Right renal pelvis (tissue), 4 donors: ENCODE measurements at regions not wholly inside any gene's neighbourhood (a gene's known extent, or its start where the extent isn't known, plus 50 kb on each side); places are given as distances from the start of the nearest gene placed in this dataset.

Experiments used
- DNase-seq, 4 donors: peaks; one replicate each; pipeline ENCODE4 v3.0.0-alpha.2; 2013; ENCODE audit warnings: low read depth in 4 of 4, low spot score in 3 of 4, missing footprints in 1 of 4

DNA sequence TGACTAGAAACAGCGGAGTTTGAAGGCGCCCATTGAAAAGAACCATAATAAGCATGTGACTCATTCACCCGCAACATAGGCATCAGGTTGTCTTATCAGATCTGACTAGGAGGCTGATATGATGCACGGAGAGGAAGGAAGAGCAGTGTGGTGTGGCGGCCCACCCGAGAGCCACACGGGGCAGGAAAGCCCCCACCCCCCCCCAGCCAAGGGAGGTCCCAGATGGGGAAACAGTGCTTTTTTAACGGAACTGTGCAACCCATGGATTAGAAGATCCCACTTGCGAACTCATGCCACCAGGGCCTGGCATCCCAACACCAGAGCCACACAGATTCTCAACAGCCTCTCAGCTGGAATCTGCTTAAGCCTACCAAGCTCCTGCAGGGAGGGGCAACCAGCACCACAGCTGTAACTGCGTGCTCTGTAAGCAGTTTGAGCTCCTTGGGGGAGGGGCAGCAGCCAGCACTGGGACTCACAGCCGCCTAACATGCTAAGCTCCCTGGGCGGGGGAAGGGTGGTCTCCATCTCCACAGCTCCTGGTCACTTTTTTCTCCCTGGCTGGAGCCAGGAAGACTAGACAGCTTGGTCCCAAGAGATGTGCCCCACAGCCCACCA is 466.2 kb downstream of the PDGFC start:
- DNase-seq: no peak

DNA sequence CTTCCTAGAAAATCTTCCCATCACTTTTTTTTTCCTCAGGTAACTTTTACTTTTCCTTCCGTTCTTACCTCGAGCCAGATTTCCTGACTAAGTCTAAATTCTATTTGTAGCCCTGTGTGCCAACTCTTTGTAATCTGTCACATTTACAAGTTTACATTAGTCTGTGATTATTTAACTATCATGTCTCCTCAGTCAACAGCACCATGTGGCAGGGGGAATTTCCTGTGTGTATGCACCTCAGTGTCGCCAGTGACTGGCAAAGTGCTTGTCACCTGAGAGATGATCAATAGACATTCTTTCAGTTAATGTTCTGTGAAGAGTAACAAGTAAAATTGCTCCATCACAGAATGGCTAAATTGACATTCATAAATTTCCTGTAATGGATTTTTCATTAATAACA is 468.5 kb downstream of the PDGFC start:
- DNase-seq: no peak

DNA sequence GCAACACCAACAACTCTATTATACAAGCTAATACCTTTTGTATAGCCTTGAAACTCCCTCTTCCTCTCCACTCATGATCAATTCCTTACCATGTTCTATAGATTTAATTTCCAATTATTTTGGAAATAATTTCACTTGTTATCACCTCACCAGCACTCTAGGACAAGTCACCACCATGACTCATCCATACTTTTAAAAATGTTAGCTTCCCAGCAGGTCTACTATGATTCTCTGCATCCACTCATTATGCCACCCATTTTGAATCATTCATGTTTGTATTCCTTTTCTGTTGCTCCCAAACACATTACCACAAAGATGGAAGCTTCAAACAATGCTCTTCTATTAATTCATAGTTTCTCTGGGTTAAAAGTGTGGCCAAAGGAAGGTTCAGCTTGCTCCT is 469.6 kb downstream of the PDGFC start:
- DNase-seq: no peak

DNA sequence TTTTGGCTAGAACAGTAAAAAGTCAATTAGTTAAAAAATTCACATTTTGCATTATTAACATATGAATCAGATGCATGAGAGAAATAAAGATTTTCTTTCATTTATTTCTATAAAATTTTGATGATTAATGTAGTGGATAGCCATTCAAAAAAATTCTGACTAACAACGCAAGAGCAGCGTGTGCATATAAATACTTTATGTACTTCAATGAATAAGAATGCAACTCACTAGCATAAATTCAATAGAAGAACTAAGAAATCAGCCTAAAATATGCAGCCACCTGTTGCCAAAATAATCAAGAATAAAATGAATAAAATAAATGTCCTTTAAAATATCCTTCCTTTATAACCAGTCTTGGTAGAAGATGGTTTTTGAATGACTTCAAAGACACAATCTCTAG is 471.9 kb downstream of the PDGFC start:
- DNase-seq: no peak

DNA sequence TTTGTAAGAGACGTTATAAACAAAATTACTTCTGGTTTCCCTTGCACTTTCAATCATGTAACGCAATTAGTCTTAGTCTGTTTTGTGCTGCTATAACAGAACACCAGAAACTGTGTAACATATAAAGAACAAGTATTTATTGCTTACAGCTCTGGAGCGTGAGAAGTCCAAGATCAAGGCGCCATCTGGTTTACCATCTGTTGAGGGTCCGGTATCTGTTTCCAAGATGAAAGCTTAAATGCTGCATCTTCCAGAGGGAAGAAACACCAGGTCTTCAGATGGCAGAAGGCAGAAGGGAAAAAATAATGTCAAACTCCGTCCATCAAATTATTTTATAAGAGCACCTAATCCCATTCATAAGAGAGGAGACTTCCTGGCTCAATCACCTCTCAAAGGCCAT is 474.1 kb downstream of the PDGFC start:
- DNase-seq: no peak

DNA sequence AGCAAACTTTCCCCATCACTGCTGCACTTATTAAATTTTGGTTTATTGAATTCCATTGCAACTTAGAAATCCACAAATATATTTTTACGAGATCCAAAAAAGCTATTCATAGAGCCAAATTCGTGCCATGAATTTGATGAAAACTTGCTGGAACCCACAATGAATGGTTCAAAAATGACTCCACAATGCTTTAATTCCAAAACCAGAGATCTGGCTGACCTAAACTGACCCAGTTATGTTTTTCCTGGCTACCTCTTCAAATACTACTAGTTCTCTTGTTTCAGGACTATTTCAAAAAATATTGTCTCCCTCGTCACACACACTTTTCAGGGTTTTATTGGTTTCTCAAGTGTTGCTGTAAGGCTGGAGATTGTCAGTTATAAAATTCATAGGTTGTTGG is 474.8 kb downstream of the PDGFC start:
- DNase-seq: no peak

DNA sequence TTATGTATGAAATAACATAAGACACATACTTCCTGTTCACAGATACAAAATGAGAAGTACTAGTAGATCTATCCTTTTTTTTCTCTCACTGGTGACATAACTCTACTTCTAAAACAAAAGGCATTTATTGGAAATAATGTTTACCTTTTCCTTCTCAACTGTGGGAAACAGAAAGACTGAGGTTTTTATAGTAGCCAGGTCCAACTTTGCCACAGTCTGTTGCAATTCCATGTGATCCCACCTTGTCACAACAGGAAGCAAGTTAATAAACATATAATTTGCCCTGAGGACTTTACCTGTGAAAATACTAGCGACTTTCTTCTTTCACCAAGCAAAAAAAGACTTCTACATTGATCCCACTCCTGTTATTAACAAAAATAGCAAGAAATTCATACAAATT is 475.8 kb downstream of the PDGFC start:
- DNase-seq: no peak

DNA sequence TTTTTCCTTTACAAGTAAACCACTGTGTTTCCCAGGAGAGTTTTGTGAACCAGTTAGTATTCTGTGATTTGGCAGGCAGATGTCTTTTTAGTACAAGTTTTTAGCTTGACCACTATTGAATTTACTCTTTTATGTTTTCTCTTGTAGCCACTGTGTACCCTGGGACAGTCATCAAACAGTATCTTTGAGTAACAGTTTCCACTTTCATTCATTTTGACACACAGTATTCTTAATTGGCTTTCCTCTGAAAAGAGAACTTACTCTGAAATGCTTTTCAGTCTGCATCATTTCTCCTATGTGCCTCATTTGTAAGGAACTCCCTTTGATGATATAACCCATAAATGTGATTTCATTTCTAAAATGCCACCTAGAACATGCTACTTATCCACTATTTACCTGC is 476.5 kb downstream of the PDGFC start:
- DNase-seq: no peak

DNA sequence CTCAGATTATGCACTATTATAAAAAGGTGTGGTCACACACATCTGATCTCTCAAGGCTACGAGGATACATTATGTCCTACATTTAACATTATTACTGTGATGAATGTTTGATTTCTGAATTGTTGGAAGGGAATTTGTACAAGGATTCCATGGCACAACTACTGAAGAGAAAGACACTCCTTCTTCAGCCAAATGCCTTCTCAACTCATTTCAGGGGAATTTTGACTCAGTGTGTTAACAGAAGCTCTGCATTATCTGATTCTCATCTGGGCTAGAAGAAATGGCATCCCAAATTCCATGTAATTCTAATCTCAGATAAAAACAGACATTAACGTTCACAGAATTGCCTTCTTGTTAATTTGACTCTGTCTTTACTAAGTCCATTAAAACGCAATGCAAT is 477.7 kb downstream of the PDGFC start:
- no peak for DNase-seq

DNA sequence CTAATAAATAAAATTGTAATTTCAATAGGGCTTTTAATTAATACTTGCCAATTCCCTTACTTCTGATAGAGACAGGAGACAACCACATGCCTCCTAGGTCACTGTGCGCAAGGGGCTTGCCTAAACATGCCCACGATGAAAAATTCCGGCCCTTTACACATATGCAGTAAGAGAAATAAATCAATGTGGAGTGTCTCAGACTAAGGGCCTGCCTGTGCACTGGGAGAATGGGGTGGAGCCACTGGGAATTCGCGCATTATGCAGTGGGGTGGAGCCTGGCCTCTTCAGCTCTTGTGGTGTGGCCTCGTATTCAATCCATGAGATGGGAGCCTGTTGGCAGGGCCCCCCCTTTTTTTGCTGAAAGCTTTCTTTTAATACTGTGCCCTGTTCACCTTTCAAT is 484.5 kb downstream of the PDGFC start:
- DNase-seq: no peak

DNA sequence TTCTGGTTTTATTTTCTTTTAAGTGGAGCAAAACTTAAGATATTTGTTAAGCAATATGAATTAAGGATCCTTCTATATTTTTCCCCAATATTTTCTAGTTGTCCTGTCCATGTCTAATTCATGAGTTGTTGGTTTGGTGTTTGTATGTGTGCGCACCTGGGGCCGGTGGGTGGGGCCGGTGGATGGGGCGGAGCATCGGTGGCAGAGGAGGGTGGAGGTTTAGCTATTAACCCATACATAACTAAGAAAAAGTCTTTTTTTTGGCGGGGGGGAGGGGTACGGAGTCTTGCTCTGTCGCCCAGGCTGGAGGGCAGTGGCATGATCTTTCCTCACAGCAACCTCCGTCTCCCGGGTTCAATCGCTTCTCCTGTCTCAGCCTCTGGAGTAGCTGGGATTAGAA is 489.8 kb downstream of the PDGFC start:
- DNase-seq: no peak

DNA sequence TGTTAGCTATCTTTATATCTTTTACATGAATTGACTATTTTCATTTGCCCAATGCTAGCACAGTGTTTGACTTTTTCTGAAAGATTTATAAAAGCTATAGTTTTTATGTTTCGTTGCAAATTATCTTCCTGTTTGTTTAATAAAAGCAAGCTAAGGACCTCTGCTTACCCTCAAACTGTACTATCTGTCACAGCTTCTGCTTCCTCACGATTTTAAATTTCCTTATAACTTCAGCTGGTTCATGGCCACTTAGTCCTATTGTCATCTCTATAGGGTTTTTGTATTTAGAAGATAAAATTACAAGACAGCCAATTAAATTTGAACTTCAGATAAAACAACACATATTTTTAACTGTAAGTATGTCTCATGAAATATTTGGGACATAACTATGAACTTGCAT is 494.0 kb downstream of the PDGFC start:
- DNase-seq: no peak

DNA sequence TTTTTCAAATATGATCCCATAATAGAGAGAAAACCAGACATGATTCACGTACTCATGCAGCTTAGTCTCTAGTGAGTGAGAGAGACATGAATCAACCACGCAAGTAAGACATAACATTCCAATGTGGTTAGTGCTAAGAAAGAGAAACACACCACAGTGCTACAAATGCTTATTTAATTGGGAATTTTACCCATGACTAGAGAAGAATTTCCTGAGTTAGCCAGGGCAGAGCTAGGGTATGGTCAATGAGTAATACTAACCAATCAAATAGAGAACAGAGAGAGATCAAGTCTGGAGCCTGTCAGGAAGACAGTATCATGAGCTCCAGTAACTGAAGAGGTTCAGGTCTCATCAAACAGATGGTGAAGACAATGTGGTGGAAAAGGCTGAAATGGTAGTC is 495.2 kb downstream of the PDGFC start:
- DNase-seq: no peak

DNA sequence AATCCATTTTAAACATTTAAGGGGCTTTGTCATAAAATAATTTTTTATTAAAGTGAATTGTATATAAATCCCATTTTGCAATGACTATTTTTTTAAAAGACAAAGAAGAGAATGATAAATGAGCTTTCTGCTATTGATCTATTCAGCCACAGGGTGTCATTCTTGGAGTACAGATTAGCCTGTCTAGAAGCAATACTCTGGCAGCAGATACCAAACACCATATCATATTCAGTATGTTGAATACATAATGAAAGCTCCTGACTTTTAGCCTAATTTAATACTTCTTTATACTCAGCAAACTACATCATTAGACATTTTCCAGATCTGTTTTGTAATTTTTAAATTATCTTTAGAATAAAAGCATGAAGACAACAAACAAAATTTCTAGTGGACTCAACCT is 496.3 kb downstream of the PDGFC start:
- peak in 3 of 4 donors; percentile 4 to 17 (median 5) for DNase-seq

DNA sequence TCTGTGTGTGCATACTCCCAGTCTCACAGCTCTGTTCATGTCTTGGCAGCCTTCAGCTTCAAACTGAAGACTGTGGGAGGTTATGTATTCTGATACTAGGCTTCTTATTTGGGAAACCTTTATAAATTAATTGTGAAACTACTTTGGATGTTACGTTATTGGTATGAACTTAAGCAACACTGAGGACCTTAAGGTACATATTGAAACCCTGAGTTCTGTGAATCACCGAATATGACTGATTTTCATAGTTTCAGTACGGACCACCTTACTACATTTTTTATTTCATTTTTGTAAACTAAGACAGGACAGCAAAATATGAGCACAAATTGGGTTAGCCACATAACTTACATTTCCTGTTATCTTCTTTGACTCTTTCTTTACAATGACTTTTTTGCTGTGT is 498.4 kb downstream of the PDGFC start:
- no peak for DNase-seq

DNA sequence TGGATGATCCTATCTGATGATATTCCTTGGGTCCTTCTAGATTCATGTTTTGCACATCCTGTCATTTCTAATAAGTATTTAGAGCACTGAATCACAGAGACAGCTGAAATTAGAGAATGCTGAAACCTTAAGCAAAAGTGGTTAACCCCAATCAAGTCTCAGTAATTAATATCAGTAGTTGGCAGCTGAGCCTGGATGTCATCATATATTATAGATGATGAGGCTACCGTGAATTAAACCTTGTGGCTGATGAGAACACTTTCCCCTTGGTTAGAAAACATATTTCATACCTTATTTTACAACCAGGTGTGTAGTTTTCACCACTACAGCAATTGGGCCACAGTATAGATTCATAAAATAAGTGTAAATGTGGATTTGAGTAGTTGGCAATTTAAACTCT is 499.0 kb downstream of the PDGFC start:
- no peak for DNase-seq

DNA sequence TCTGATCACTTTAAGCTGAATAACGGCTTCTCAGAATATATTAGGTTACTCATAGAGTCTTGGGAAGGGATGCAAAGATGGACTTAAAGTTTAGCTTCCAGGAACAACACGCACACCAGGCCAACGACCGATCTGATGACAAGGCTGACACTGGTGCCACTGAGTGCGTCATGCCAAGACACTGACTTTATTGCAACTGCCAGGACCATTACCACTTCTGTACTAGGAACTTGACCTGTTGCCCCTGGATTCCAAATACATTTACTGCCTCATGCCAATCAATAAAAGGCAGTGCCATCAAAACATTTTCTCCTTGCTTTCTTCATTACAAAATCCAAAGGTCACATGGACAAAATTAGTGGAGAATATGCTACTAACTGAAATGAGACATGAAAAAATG is 505.9 kb upstream of the CTSO start:
- no peak for DNase-seq

DNA sequence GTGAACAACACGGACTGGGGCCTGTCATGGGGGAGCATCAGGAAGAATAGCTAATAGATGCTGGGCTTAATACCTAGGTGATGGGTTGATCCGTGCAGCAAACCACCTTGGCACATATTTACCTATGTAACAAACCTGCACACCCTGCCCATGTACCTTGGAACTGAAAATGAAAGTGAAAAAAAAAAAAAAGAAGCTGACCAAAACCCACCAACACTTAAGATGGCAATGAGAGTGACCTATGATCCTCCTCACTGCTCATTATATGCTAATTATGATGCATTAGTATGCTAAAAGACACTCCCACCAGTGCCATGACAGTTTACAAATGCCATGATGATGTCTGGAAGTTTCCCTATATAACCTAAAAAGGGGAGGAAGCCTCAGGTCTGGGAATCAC is 503.2 kb upstream of the CTSO start:
- DNase-seq: no peak

DNA sequence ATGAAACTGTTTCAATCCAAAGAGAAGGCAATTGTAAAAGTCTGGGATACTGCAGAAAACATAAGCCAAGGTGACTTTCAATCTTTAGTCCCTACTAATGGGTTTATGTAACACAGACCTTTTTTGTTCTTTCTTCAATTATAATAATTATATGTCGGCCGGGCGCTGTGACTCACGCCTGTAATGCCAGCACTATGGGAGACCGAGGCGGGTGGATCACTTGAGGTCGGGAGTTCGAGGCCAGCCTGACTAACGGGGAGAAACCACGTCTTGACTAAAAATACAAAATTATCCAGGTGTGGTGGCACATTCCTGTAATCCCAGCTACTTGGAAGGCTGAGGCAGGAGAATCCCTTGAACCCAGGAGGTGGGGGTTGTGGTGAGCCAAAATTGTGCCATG is 489.8 kb upstream of the CTSO start:
- no peak for DNase-seq

DNA sequence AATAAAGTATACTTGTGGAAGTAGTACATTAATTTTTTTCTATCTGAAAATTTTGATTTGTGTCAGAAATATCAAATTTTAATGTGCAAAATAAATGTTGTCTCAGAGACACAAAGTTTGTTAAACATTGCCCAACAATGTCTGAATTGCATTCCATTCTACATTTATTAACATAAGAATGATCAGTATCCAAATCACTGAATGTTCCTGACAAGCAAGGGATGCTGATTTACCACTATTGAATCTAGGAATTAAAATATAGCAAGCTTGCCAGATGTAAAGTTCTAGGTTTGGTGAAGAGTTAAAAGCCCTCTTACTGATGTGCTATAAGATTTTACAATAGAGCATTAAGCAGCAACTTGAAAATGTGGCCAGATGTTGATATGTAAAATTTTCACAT is 489.2 kb upstream of the CTSO start:
- no peak for DNase-seq

DNA sequence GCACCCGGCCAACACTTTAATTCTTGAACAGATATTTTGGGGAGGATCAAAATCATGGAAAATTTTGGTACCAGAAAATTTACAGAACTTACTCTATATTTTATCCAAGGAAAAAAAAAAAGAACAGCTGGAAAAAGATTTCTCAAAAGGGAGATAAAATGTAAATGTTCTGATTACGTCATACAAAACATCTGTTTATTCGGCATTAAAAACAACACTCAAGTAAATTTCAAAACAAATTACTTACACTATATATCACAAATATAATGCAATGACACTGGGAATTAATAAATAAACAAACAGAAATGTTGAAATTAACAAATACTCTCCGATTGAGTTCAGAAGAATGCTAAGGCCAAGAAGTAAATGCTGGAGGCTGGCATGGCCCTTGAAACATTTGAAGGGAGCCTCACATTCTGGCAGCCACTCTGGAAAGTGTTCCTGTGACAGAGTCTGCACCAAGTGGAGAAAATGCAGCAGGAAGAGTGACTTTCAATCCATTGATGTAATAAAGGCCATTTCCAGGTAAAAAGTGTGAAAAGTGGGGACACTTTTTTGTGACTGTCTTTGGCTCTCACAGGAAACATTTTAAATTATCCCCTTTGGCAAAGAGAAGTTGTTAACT is 486.0 kb upstream of the CTSO start:
- no peak for DNase-seq

DNA sequence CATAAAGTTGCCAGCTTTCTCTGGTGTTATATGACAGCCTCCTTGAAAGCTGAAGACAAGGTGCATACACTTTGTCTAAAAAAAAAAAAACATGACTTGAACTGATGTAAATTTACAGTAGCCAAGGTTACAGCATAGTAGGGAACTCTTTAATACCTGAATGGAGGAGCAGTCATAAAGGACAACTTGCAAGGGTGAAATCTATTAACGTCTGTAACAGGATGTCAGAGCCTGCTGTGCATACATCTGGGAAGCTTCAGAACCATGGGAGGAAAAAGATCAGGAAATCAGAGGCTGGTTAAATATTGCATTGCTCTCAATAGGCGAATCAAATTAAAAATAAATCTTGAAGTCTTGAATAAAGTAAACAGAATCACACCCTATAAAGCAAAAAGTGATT is 484.0 kb upstream of the CTSO start:
- DNase-seq: no peak

DNA sequence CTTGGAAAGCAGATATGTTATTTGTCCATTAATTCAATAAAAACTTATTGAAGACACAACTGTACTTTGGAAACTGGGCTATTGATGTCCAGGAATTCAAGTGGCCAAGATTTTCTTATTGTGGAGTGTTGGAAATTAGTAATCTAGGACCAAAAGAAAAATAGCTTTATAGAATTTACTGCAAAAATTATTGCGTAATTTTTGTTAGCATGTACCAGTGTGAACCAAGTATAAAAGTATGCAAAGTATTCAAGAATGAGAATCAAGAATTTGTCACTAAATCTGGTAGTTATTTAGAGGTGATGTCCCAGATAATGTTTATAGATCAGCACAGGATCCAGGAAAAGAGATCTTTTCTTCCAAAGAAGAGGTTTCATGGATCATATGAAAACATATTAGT is 468.9 kb upstream of the CTSO start:
- DNase-seq: no peak
